ENCODE measurements at regions not wholly inside any gene's neighbourhood (a gene's known extent, or its start where the extent isn't known, plus 50 kb on each side); places are given as distances from the start of the nearest gene placed in this dataset.

GRCh38 chr1:213669964-213670691 lies 317.6 kb upstream of the PROX1 start:
- DNase-seq (ENCODE audit: low spot score) (peak; percentile 86), ATAC-seq (peak; percentile 96)
- POLR2A ChIA-PET = interaction anchor here (0.6 kb wide), 1 partner anchor 357 kb away, joined by 6 read pairs; no protein-coding TSS in a partner anchor
- H3K4me1 Mint-ChIP-seq = peaks cover 21% of the 10 kb centered on the region
- peaks cover 11% of the 10 kb centered on the region for H3K27me3 Mint-ChIP-seq (ENCODE audit: low read depth)
- CTCF ChIA-PET = interaction anchor here (1.0 to 1.1 kb wide), 4 partner anchors 10 to 319 kb away, joined by 3 to 4 read pairs (median 3); no protein-coding TSS in a partner anchor
- no peak overlapping the region for H3K4me3 Mint-ChIP-seq
- peaks cover 3% of the 10 kb centered on the region; the same call in 1 of the 2 replicates for H3K36me3 Mint-ChIP-seq
- H3K27ac Mint-ChIP-seq = peak overlapping the region; percentile 84; the same call in 1 of the 2 replicates
- H3K9me3 Mint-ChIP-seq = peaks cover 20% of the 10 kb centered on the region
- TF ChIP-seq ATF3 (CRISPR knock-in tag; conservative IDR thresholded peaks at IDR 0.05) = no peak
- no peak for TF ChIP-seq ZNF512 (CRISPR knock-in tag; IDR thresholded peaks at IDR 0.05; ENCODE audit: borderline replicate concordance)
- TF ChIP-seq ZBTB21 (CRISPR knock-in tag; IDR thresholded peaks at IDR 0.05; ENCODE audit: borderline replicate concordance) = no peak
- TF ChIP-seq ZNF396 (CRISPR knock-in tag; IDR thresholded peaks at IDR 0.05; ENCODE audit: borderline replicate concordance) = no peak
- TF ChIP-seq ETV6 (CRISPR knock-in tag; IDR thresholded peaks at IDR 0.05) = peak; percentile 57; the same call in 1 of the 2 replicates
- TF ChIP-seq CREM (CRISPR knock-in tag; IDR thresholded peaks at IDR 0.05) = 0 out of 2 replicates have a peak, but pooled peaks have one; percentile 52
- no peak for TF ChIP-seq FOXJ3 (CRISPR knock-in tag; IDR thresholded peaks at IDR 0.05; ENCODE audit: borderline replicate concordance)
- no peak for TF ChIP-seq IRF2 (CRISPR knock-in tag; IDR thresholded peaks at IDR 0.05; ENCODE audit: borderline replicate concordance, low read depth)
- no peak for TF ChIP-seq ZNF138 (CRISPR knock-in tag; conservative IDR thresholded peaks at IDR 0.05)
- TF ChIP-seq EMX1 (CRISPR knock-in tag; IDR thresholded peaks at IDR 0.05) = no peak
- no peak for TF ChIP-seq ESRRA (CRISPR knock-in tag; IDR thresholded peaks at IDR 0.05; ENCODE audit: borderline replicate concordance)
- TF ChIP-seq ZNF281 (CRISPR knock-in tag; IDR thresholded peaks at IDR 0.05) = peak; percentile 97; the same call in 1 of the 2 replicates
- no peak for TF ChIP-seq NR3C1 (CRISPR knock-in tag; conservative IDR thresholded peaks at IDR 0.05; ENCODE audit: low read depth)
- no peak for TF ChIP-seq E2F5 (CRISPR knock-in tag; IDR thresholded peaks at IDR 0.05)
- no peak for TF ChIP-seq HMGXB4 (CRISPR knock-in tag; IDR thresholded peaks at IDR 0.05)
- 0 out of 2 replicates have a peak, but pooled peaks have one; percentile 49 for TF ChIP-seq ZNF121 (CRISPR knock-in tag; IDR thresholded peaks at IDR 0.05)
- peak; percentile 97 for TF ChIP-seq FOXP1 (CRISPR knock-in tag; IDR thresholded peaks at IDR 0.05; ENCODE audit: borderline replicate concordance)
- no peak for TF ChIP-seq ZNF532 (CRISPR knock-in tag; IDR thresholded peaks at IDR 0.05; ENCODE audit: borderline replicate concordance)
- peak; percentile 93 for TF ChIP-seq ZBTB43 (CRISPR knock-in tag; IDR thresholded peaks at IDR 0.05)
- peak; percentile 50; the same call in 1 of the 2 replicates for TF ChIP-seq CREB1 (CRISPR knock-in tag; IDR thresholded peaks at IDR 0.05)
- TF ChIP-seq MAX (CRISPR knock-in tag; IDR thresholded peaks at IDR 0.05) = peak; percentile 89
- TF ChIP-seq TP53 (CRISPR knock-in tag; IDR thresholded peaks at IDR 0.05) = no peak
